CD4-positive, alpha-beta T cell treated with Interleukin-21 for 1 hour (primary cell): ENCODE measurements at regions not wholly inside any gene's neighbourhood (a gene's known extent, or its start where the extent isn't known, plus 50 kb on each side); places are given as distances from the start of the nearest gene placed in this dataset.
"Not testable (repeated sequence)": the region's sequence is repeated elsewhere in the genome, so short reads cannot be mapped to it uniquely, and the experiment has no call there.

ENCODE experiments used
- DNase-seq: peaks from one replicate; pipeline ENCODE4 v3.0.0-alpha.2; 2020

DNA sequence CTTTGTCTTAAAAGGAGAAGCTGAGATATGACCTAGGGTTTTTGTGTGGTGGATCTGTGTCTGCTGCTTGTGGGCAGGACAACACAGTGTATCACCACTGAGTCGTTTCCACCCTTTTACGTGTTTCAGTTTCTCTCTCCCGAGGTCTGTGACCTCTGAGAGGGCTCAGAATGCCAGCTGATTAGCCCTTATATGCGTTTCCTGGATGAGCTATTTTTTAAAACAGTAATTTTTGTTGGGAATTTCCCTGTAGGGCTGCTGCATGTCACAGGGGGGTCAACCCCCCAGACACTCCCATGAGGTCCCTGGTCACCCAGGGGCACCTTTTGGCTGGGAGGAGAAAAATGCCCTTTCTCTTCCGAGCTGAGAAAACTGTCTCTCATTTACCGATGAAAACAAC lies 170.4 kb upstream of the CASK start:
- DNase-seq, result peak; percentile 21

DNA sequence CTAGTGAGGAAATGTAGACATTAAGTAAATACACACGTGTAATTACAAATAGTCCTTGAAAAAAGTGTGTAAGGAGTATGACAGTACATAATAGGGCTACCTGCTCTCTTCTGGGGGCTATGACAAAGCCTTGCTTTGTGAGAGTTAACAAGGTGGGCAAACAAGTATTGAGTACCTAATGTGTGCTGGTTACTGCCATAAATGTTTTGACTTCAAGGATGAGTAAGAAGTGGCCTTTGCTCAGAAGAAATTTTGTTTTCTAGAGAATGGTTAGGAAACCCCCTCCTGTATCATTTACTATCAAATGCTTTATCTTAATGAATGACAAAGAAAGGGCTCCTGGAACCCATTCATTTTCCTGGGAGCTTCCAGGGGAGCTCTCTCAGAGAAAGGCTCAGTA lies 167.0 kb upstream of the CASK start:
- DNase-seq, result no peak

DNA sequence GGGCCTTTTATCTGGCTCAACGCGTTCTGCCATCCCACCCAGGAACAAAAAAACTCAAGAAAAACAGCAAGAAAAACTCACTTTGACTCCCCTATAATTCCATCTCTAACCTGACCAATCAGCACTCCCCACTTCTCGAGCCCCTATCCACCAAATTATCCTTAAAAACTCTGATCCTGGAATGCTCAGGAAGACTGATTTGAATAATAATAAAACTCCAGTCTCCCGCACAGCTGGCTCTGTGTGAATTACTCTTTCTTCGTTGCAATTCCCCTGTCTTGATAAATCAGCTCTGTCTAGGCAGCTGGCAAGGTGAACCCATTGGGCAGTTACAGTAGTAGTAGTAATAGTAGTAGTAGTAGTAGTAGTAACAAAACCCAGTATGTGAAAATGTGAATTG lies 165.7 kb upstream of the CASK start:
- no peak for DNase-seq

- no peak for DNase-seq
Observed at GRCh38 chrX:42087960-42088359, 164.6 kb upstream of the CASK start.

DNA sequence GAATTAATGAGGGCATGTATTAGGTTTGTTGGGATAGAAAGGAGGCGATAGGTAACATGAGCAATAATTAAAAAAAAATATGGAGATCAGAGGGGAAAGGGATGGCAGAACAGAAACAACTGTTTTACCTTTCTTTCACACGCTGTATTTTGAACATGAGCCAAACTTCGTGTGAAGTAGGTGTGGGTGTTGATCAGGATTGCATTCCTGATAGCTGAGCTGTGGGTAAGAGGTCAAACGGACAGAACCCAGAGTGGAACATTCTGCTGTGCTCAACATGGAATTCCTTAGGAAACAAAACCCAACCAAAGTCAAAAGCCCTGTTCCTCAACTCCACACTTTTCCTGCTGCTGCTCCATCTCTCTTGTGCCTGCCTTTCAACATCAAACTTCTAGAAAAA lies 162.5 kb upstream of the CASK start:
- DNase-seq, result no peak

DNA sequence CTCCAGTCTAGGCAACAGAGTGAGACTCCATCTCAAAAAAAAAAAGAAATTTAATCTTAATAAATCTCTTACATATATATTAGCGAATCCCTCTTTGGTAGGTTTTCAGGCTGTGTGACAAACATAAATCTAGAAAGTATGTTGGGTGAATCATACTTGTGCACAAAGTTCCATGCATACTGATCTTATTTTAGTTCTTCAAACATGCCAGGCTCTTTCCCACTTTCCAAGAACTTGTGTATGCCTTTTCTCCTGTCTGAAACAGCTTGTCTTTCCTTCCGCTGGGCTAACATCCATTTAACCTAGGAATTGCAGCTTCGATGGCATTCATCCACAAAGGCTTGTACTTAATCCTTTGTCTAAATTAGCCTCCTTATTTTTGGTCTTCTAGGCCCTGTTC lies 156.6 kb upstream of the CASK start:
- DNase-seq, result no peak

- no peak for DNase-seq
Observed at GRCh38 chrX:42077675-42078074, 154.3 kb upstream of the CASK start.

DNA sequence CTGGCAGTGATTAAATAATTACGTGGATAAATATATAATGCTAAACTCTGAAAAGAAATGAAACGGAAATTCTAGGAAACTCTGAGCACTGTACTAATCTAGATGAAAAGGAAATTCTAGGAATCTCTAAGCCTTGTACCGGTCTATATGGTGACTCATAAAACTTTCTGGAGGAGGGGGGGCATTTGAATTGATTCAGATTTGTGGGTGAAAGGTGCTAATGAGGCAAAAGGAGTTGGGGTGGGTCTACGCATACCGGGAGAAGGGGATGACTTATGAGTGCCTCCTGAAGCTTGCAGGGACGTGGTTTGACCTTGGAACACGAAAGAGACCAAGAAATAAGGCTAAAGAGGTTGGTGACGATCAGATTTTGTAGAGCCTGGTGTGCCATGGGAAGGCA lies 151.7 kb upstream of the CASK start:
- no peak for DNase-seq

DNA sequence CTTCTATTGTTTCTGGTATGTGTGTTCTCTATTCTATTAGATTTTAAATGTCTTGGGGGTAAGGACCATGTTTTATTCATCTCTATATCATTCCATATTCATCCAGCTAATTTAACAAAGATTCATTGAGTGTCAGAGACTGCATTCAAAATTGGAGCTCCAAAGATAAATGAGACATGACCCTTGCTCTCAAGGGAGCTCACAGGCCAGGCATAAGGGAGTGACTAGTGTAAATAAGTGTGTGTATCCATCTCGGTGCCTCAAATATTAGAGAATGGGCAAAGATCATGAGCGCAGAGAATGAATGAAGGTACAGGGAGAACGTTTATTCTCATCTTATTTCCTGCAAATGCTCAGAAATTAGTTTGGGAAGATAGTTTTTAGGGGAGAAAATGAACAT lies 150.1 kb upstream of the CASK start:
- no peak for DNase-seq

DNA sequence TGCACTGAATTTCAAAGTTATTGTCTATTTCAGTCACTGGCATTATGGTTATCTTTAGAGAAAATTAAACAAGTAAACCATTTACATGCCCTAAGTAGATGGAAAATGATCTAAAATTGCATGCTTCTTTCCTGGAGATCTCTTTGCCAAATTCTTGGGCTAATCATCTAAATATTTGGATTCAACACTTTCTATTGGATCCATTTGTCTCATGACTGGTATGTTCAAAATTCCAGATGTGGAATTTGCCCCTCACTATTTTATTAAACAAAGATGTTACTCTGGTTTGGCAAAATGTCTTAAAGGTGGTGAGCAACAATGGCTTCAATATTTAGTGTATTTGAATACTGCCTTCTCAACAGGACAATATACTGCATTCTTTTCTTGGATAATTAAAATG lies 147.5 kb upstream of the CASK start:
- no peak for DNase-seq

- DNase-seq, result no peak
Observed at GRCh38 chrX:42054256-42054655, 130.9 kb upstream of the CASK start.

DNA sequence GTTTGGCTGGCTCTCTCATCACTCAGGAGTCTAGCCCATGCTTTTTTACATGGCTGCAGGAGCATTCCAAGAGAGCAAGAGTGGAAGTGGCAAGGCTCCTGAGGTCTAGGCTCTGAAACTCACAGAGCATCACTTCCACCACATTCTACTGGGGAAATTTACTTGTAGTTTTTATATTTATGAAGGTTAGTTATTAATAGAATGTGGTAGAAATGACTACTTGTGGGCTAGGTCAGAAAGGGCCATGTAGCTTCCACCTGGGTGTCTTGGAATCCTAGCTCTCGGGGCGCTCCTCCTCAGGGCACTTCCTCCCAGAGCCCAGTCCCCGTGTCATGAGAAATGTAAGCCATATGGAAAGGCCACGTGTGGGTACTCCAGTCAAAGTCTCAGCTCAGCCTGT lies 127.0 kb upstream of the CASK start:
- no peak for DNase-seq

GRCh38 chrX:42047886-42048285 lies 124.5 kb upstream of the CASK start:
- DNase-seq, result no peak

GRCh38 chrX:42028109-42028508 lies 104.8 kb upstream of the CASK start:
- DNase-seq, result no peak

GRCh38 chrX:42027367-42028000 lies 104.1 kb upstream of the CASK start:
- no peak for DNase-seq

DNA sequence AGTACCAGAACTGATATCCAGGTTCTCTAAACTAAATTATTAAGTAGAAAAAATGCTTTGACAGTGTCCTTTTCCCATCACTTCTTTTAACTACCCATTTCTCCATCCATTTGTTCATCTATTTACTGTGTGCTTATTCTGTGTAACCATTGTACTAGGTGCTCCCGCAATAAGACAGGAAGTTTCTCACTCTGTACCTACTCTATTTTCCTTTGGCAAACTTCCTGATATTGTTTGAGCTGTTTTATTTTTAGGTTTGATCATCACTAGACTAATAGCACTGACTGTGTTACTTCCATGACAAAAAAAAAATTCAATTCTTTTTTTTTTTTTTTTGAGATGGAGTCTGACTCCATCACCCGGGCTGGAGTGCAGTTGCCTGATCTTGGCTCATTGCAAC lies 102.5 kb upstream of the CASK start:
- no peak for DNase-seq

DNA sequence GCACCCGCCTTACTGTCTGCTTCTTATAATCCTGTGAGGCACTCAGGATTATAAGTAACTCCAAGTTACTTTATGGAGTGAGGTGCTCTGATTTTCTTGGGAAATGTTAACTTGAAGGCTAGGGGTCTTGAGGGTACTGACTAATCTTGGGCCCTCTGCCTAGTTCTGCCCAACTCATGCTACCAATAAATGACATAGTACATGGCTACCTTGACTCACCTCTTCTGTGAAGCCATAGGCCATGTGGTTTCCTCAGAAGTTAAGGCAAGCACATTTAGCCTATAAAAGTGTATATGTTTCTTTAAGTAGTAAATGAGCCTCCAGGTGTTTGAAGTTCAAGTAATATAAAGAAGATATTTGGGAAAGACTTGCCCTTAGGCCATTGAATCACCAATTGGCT lies 99.8 kb upstream of the CASK start:
- no peak for DNase-seq

- DNase-seq, result no peak
Observed at GRCh38 chrX:42022158-42022557, 98.8 kb upstream of the CASK start.

- DNase-seq, result no peak
Observed at GRCh38 chrX:42021058-42021457, 97.7 kb upstream of the CASK start.

DNA sequence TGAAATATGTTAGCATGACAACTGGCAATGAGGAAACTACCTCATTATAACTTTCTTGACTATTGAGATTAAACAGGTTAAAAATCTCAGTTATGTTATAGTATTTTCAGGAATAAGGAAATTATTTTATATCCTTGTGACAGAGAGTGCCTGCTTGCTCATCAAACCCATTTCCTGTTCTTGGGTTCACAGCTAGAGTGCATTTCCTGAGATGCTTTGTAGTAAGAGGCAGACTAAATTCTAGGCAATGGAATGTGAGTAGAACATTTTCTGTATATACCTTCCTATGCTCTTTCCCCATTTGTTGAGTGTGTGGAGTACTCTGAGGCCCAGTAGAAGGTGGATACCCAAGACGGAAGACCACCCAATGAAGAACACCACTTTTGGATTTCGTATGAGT lies 96.9 kb upstream of the CASK start:
- DNase-seq, result peak; percentile 4

DNA sequence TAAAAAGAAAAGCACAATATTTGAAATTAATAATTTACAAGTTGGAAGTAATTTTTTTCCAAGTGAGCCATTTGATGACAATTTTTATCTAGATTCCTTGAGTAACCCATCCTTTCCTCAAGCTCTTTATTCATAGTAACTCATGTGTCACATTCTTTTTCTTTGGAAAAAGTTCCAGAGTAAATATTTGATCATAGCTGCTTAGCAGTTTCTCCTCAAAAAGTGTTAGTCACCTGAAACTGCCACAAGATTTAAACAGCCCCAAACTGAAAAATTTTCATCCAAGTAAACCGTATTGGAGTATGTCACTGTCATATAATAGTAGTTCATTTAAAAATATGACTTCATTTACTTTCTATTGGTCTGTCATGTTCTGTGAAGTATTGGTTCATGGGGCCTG lies 94.6 kb upstream of the CASK start:
- DNase-seq, result no peak

DNA sequence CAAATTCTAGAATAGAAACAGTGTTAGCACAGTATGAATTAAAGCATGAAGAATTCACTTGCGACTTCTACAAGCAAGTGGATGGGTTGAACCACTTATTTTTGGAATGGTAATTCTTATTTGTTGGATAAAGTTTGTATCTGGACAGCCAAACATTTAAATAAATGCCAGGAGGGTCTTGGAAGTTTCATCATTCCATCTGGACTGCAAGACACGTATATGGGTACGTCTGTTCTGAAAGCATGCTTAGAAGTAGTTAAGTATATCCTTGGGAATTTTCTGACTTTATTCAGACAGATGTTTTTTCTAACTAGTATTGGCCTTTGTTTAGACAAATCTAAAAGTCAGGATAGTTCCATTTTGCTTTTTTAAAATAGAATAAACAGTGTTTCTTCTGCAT lies 77.5 kb upstream of the CASK start:
- DNase-seq, result no peak

DNA sequence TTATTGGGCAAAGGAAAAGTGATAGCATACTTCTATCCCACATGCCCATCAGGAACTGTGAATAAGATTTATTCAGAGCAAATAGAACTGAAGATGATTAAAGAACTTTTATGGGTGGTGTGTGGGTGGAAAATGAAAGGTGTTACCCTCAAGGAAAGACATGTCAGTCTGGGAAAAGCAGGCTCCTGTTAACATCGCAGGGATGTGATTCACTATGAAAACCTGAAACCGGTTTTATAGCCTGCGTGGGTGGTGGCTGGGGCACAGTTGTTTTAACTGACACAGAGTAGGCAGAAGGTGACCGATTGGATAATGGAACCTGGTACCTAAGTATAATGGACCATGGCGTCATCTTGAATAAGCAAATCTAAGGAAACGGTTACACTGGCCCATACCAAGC lies 61.3 kb upstream of the CASK start:
- no peak for DNase-seq

- DNase-seq, result no peak
Observed at GRCh38 chrX:41982953-41983352, 59.6 kb upstream of the CASK start.

- no peak for DNase-seq
Observed at GRCh38 chrX:41981481-41982013, 58.2 kb upstream of the CASK start.

GRCh38 chrX:41974677-41975076 lies 51.3 kb upstream of the CASK start:
- not testable (repeated sequence) for DNase-seq
